ENCODE measurements at regions not wholly inside any gene's neighbourhood (a gene's known extent, or its start where the extent isn't known, plus 50 kb on each side); places are given as distances from the start of the nearest gene placed in this dataset.

GRCh38 chr2:238570926-238571325 lies 144.2 kb downstream of the ASB1 start:
- no peak for TF ChIP-seq ZNF645 (tag by site-specific recombination; IDR thresholded peaks at IDR 0.05)
- no peak for TF ChIP-seq ZNF350 (tag by site-specific recombination; IDR thresholded peaks at IDR 0.05)
- no peak for TF ChIP-seq PATZ1 (tag by site-specific recombination; IDR thresholded peaks at IDR 0.05)
- no peak for TF ChIP-seq ZNF302 (tag by site-specific recombination; IDR thresholded peaks at IDR 0.05; ENCODE audit: low read depth)
- no peak for TF ChIP-seq ZNF140 (tag by site-specific recombination; IDR thresholded peaks at IDR 0.05)
- TF ChIP-seq ZNF558 (tag by site-specific recombination; IDR thresholded peaks at IDR 0.05), result no peak
- Histone ChIP-seq H3K4me1 (ENCODE audit: control insufficient read depth, insufficient read depth, low read length) (no peaks in the 10 kb centered on the region), H3K4me3 (ENCODE audit: low read depth, low read length) (no peak overlapping the region), H3K36me3 (ENCODE audit: control insufficient read depth in 2 of 2, insufficient read depth in 1 of 2, low read length in 2 of 2) (no peaks in the 10 kb centered on the region), H3K9me3 (ENCODE audit: control insufficient read depth, insufficient read depth, low read depth, low read length) (no peaks in the 10 kb centered on the region), H3K27ac (ENCODE audit: extremely low read depth, low read depth, low read length) (no peak overlapping the region)
- ChIA-PET CTCF (interaction anchor here (0.7 kb wide), 1 partner anchor 613 kb away, joined by 5 read pairs; no protein-coding TSS in a partner anchor), POLR2A (no interaction called here)

- Histone ChIP-seq H3K27ac (ENCODE audit: extremely low read depth, low read depth, low read length) (no peak overlapping the region), H3K9me3 (ENCODE audit: control insufficient read depth, insufficient read depth, low read depth, low read length) (no peaks in the 10 kb centered on the region), H3K36me3 (ENCODE audit: control insufficient read depth in 2 of 2, insufficient read depth in 1 of 2, low read length in 2 of 2) (no peaks in the 10 kb centered on the region), H3K4me3 (ENCODE audit: low read depth, low read length) (no peak overlapping the region), H3K4me1 (ENCODE audit: control insufficient read depth, insufficient read depth, low read length) (no peaks in the 10 kb centered on the region)
- POLR2A ChIA-PET, result no interaction called here
- CTCF ChIA-PET, result interaction anchor here (0.6 to 2.2 kb wide), 4 partner anchors 10 to 551 kb away, joined by 3 to 9 read pairs (median 3); no protein-coding TSS in a partner anchor
- no peak for TF ChIP-seq GLIS2 (tag by site-specific recombination; IDR thresholded peaks at IDR 0.05)
- TF ChIP-seq ZNF747 (tag by site-specific recombination; IDR thresholded peaks at IDR 0.05), result no peak
- no peak for TF ChIP-seq ZNF639 (tag by site-specific recombination; IDR thresholded peaks at IDR 0.05)
- no peak for TF ChIP-seq ZFP41 (tag by site-specific recombination; IDR thresholded peaks at IDR 0.05; ENCODE audit: borderline replicate concordance)
- TF ChIP-seq KLF17 (tag by site-specific recombination; IDR thresholded peaks at IDR 0.05), result no peak
- TF ChIP-seq GLI2 (tag by site-specific recombination; IDR thresholded peaks at IDR 0.05; ENCODE audit: borderline replicate concordance, low read depth), result no peak
- no peak for TF ChIP-seq ZSCAN18 (tag by site-specific recombination; IDR thresholded peaks at IDR 0.05)
- TF ChIP-seq TCF7L2 (IDR thresholded peaks at IDR 0.05; ENCODE audit: borderline replicate concordance, low read depth, low read length), result no peak
- no peak for TF ChIP-seq ZNF658 (tag by site-specific recombination; IDR thresholded peaks at IDR 0.05)
- no peak for TF ChIP-seq ZFP69B (tag by site-specific recombination; IDR thresholded peaks at IDR 0.05)
- no peak for TF ChIP-seq ZBTB8A (tag by site-specific recombination; IDR thresholded peaks at IDR 0.05)
- no peak for TF ChIP-seq ZBTB49 (tag by site-specific recombination; IDR thresholded peaks at IDR 0.05; ENCODE audit: low read depth)
- no peak for TF ChIP-seq GFI1B (tag by site-specific recombination; IDR thresholded peaks at IDR 0.05)
- no peak for TF ChIP-seq ZNF266 (tag by site-specific recombination; IDR thresholded peaks at IDR 0.05; ENCODE audit: low read depth)
- TF ChIP-seq ZNF169 (tag by site-specific recombination; IDR thresholded peaks at IDR 0.05), result no peak
- TF ChIP-seq ZEB2 (tag by site-specific recombination; IDR thresholded peaks at IDR 0.05), result no peak
- TF ChIP-seq PRDM4 (tag by site-specific recombination; IDR thresholded peaks at IDR 0.05), result no peak
Observed at GRCh38 chr2:238571661-238572372, 145.1 kb downstream of the ASB1 start.
